IPS-20b (cell line): ENCODE measurements at regions not wholly inside any gene's neighbourhood (a gene's known extent, or its start where the extent isn't known, plus 50 kb on each side); places are given as distances from the start of the nearest gene placed in this dataset.

Experiments used
- H3K27ac ChIP-seq: one replicate; pipeline ENCODE4 v1.5.1; 2013; ENCODE audit warnings: low read length
- H3K27me3 ChIP-seq: 2 replicates; pipeline ENCODE4 v1.6.1; 2013; ENCODE audit warnings: mild to moderate bottlenecking, low read length, inconsistent platforms; ENCODE audit not compliant: insufficient read depth
- H3K36me3 ChIP-seq: 2 replicates; pipeline ENCODE4 v1.6.1; 2013; ENCODE audit warnings: low read depth, mild to moderate bottlenecking, inconsistent platforms, low read length, moderate library complexity; ENCODE audit not compliant: insufficient read depth
- H3K4me1 ChIP-seq: 2 replicates; pipeline ENCODE4 v1.6.1; 2013; ENCODE audit warnings: mild to moderate bottlenecking, control low read depth, inconsistent platforms, low read length, moderate library complexity; ENCODE audit not compliant: insufficient read depth
- H3K4me3 ChIP-seq: 2 replicates; pipeline ENCODE4 v1.5.1; 2013; ENCODE audit warnings: mild to moderate bottlenecking, low read length, inconsistent platforms
- H3K9ac ChIP-seq: 2 replicates; pipeline ENCODE4 v1.6.1; 2013; ENCODE audit warnings: low read depth, mild to moderate bottlenecking, inconsistent platforms, low read length, moderate library complexity
- H3K9me3 ChIP-seq: 2 replicates; pipeline ENCODE4 v1.6.1; 2013; ENCODE audit warnings: mild to moderate bottlenecking, low read depth, low read length, inconsistent platforms; ENCODE audit not compliant: insufficient read depth

- Histone ChIP-seq H3K27ac (no peak overlapping the region), H3K9me3 (no peaks in the 10 kb centered on the region), H3K9ac (no peak overlapping the region), H3K4me3 (no peak overlapping the region), H3K4me1 (no peaks in the 10 kb centered on the region), H3K36me3 (no peaks in the 10 kb centered on the region), H3K27me3 (no peaks in the 10 kb centered on the region)
These were observed 104.9 kb downstream of the XRCC2 start for GRCh38 chr7:152571068-152571467.

GRCh38 chr7:152568972-152569371 is 107.0 kb downstream of the XRCC2 start:
- no peaks in the 10 kb centered on the region for H3K27me3 ChIP-seq
- no peak overlapping the region for H3K4me3 ChIP-seq
- no peaks in the 10 kb centered on the region for H3K9me3 ChIP-seq
- no peak overlapping the region for H3K9ac ChIP-seq
- no peaks in the 10 kb centered on the region for H3K36me3 ChIP-seq
- 0 out of 2 replicates have a peak, but pooled peaks cover 3% of the 10 kb centered on the region for H3K4me1 ChIP-seq
- no peak overlapping the region for H3K27ac ChIP-seq

GRCh38 chr7:152565731-152566130 is 110.2 kb downstream of the XRCC2 start:
- no peak overlapping the region for H3K9ac ChIP-seq
- H3K36me3 ChIP-seq, result no peaks in the 10 kb centered on the region
- no peak overlapping the region for H3K4me3 ChIP-seq
- no peaks in the 10 kb centered on the region for H3K9me3 ChIP-seq
- no peaks in the 10 kb centered on the region for H3K27me3 ChIP-seq
- H3K27ac ChIP-seq, result no peak overlapping the region
- 0 out of 2 replicates have a peak, but pooled peaks cover 3% of the 10 kb centered on the region for H3K4me1 ChIP-seq

- Histone ChIP-seq H3K27ac (no peak overlapping the region), H3K9me3 (no peaks in the 10 kb centered on the region), H3K4me3 (no peak overlapping the region)
These were observed 111.2 kb downstream of the XRCC2 start for GRCh38 chr7:152564656-152565250.

GRCh38 chr7:152556013-152556755 is 119.8 kb downstream of the XRCC2 start:
- H3K4me3 ChIP-seq, result no peak overlapping the region
- peaks cover 3% of the 10 kb centered on the region; the same call in 1 of the 2 replicates for H3K4me1 ChIP-seq
- no peaks in the 10 kb centered on the region for H3K27me3 ChIP-seq
- H3K9ac ChIP-seq, result no peak overlapping the region
- no peaks in the 10 kb centered on the region for H3K9me3 ChIP-seq
- H3K36me3 ChIP-seq, result no peaks in the 10 kb centered on the region
- no peak overlapping the region for H3K27ac ChIP-seq

More at GRCh38 chr7:152564656-152565250, 111.2 kb downstream of the XRCC2 start:
- H3K9ac ChIP-seq, result no peak overlapping the region
- no peaks in the 10 kb centered on the region for H3K36me3 ChIP-seq
- H3K27me3 ChIP-seq, result no peaks in the 10 kb centered on the region
- 0 out of 2 replicates have a peak, but pooled peaks cover 3% of the 10 kb centered on the region for H3K4me1 ChIP-seq

DNA sequence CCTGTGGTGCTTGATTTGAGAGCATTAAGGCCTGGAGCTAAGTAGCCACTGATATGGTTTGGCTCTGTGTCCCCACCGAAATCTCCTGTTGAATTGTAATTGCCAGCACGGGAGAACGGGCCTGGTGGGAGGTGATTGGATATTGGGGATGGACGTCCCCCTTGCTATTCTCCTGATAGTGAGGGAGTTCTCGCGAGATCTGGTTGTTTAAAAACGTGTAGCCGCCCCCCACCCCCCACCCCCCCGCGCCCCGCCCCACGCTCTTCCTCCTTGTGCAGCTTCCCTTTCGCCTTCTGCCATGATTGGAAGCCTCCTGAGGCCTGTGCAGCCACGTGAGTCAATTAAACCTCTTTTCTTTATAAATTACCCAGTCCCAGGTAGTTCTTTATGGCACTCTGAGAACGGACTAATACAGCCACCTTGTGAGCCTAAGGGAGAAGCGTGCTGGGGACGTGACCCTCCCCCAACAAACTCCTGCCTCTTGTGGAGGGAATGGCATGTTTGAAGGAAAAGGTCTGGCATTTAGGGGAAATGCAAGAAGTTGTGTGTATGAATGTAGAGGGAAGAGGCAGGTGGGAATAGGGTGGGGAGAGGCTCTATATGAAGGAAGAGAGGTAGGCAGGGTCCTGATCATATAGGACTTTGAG is 118.0 kb upstream of the KMT2C start:
- no peaks in the 10 kb centered on the region for H3K9me3 ChIP-seq
- H3K27me3 ChIP-seq, result no peaks in the 10 kb centered on the region
- H3K4me3 ChIP-seq, result peak overlapping the region; percentile 45; the same call in 1 of the 2 replicates
- no peak overlapping the region for H3K9ac ChIP-seq
- peaks cover 3% of the 10 kb centered on the region; the same call in 1 of the 2 replicates for H3K4me1 ChIP-seq
- no peaks in the 10 kb centered on the region for H3K36me3 ChIP-seq
- no peak overlapping the region for H3K27ac ChIP-seq

DNA sequence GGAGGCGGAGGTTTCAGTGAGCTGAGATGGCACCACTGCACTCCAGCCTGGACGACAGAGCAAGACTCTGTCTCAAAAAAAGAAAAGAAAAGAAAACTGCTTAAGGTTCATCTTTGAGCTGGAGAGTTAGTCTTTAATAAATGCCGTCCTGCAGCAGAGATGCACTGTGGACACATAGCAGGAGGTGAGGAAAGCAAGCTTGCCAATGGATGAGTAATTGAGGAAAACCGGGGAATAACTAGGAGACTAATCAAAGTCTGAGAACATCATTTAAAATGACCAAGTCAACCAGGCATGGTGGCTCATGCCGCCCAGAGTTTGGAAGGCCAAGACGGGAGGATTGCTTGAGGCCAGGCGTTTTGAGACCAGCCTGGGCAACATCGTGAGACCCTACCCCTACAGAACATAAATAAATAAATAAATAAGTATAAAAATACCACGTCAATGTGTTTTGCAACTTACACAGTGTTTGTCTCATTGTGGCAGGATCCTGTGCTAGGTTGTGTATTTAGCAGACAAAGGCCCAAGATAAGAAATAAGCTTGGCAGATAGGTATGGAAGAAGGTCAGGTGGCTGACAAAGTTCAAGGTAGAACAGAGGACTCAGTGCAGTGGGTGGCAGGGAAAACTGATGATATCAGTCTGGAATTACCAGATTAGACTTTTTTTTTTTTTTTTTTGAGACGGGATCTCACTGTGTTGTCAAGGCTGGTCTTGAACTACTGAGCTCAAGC is 115.7 kb upstream of the KMT2C start:
- H3K27ac ChIP-seq, result no peak overlapping the region

GRCh38 chr7:152544971-152545619 is 109.3 kb upstream of the KMT2C start:
- no peak overlapping the region for H3K27ac ChIP-seq
- H3K36me3 ChIP-seq, result no peaks in the 10 kb centered on the region
- no peaks in the 10 kb centered on the region for H3K27me3 ChIP-seq
- no peaks in the 10 kb centered on the region for H3K9me3 ChIP-seq
- peak overlapping the region; percentile 47; the same call in 1 of the 2 replicates for H3K9ac ChIP-seq
- H3K4me3 ChIP-seq, result peak overlapping the region; percentile 53; the same call in 1 of the 2 replicates
- H3K4me1 ChIP-seq, result peaks cover 8% of the 10 kb centered on the region

More for the DNA sequence above, 115.7 kb upstream of the KMT2C start:
- H3K4me1 ChIP-seq, result peaks cover 3% of the 10 kb centered on the region; the same call in 1 of the 2 replicates
- H3K9me3 ChIP-seq, result no peaks in the 10 kb centered on the region
- H3K36me3 ChIP-seq, result no peaks in the 10 kb centered on the region
- H3K27me3 ChIP-seq, result no peaks in the 10 kb centered on the region
- no peak overlapping the region for H3K4me3 ChIP-seq
- H3K9ac ChIP-seq, result no peak overlapping the region

DNA sequence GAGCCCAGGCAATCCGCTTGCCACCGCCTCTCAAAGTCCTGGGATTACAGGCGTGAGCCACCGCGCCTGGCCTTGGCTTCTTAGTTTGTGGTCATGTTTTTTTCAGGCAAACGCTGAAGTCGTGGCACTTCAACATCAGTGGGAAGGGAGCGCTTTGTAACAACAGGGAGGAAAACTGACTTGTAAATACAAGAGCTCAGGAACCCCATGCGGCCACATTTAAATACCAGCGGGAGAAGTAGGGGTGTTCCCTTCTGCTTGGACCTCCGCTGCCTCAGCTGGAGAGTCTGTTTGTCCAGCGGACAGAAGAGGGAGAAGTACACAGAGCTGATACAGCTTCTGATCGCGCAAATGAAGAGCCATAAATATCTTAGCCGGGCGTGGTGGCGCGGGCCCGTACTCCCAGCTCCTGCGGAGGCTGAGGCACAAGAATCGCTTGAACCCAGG is 108.7 kb upstream of the KMT2C start:
- Histone ChIP-seq H3K27ac (peak overlapping the region; percentile 52), H3K36me3 (no peaks in the 10 kb centered on the region), H3K9ac (peak overlapping the region; percentile 31; the same call in 1 of the 2 replicates), H3K27me3 (no peaks in the 10 kb centered on the region), H3K9me3 (no peaks in the 10 kb centered on the region), H3K4me1 (peaks cover 8% of the 10 kb centered on the region), H3K4me3 (peak overlapping the region; percentile 53; the same call in 1 of the 2 replicates)

GRCh38 chr7:152543799-152544198 is 108.0 kb upstream of the KMT2C start:
- H3K36me3 ChIP-seq, result no peaks in the 10 kb centered on the region
- peaks cover 8% of the 10 kb centered on the region for H3K4me1 ChIP-seq
- peak overlapping the region; percentile 53; the same call in 1 of the 2 replicates for H3K4me3 ChIP-seq
- H3K9me3 ChIP-seq, result no peaks in the 10 kb centered on the region
- peak overlapping the region; percentile 31; the same call in 1 of the 2 replicates for H3K9ac ChIP-seq
- peak overlapping the region; percentile 52 for H3K27ac ChIP-seq
- no peaks in the 10 kb centered on the region for H3K27me3 ChIP-seq

DNA sequence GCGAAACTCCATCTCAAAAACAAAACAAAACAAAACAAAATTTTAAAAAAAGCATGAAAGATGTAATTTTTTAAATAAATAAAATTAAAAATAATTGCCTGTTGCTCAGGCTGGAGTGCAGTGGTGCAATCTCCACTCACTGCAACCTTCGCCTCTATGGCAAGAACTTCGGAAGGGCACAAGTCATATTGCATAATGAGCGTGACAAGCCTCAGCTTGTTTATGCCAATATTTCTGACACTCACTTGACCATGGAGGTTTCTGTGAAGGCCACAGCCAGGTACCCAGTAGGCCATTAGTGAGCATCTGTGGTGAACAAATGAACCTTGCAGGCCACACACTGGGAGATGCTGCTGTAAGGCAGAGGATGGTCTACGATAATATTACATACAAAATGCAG is 106.1 kb upstream of the KMT2C start:
- Histone ChIP-seq H3K27ac (no peak overlapping the region), H3K4me1 (peaks cover 8% of the 10 kb centered on the region)

More for the DNA sequence above, 106.1 kb upstream of the KMT2C start:
- Histone ChIP-seq H3K9ac (no peak overlapping the region), H3K27me3 (no peaks in the 10 kb centered on the region), H3K36me3 (no peaks in the 10 kb centered on the region), H3K4me3 (no peak overlapping the region), H3K9me3 (no peaks in the 10 kb centered on the region)
